GM18519 (cell line): ENCODE measurements at regions not wholly inside any gene's neighbourhood (a gene's known extent, or its start where the extent isn't known, plus 50 kb on each side); places are given as distances from the start of the nearest gene placed in this dataset.
"Not testable (repeated sequence)": the region's sequence is repeated elsewhere in the genome, so short reads cannot be mapped to it uniquely, and the experiment has no call there.

Experiments
- ATAC-seq: cut with Tn5 transposase; IDR thresholded peaks from one replicate; pipeline ENCODE4 v1.9.1; 2021; ENCODE audit warnings: mild to moderate bottlenecking, moderate library complexity; ENCODE audit not compliant: unreplicated experiment, low FRiP score

DNA sequence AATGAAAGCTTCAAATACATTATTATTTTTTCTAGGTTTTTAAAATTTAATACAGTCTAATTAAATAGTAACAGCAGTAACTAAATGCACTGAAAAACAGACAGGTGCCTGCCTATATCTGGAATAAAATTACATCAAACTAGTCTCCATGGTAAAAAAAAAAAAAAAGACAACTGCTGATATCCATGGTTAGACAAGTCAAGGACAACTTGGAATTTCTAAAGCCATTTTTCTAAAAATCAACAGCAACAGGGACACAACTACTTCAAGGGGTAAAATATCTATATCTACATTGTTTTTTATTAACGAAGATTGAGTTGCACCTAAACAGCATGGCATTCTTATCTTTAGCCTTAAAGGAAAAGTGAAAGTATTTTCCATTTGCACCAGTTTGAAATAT is 74.7 kb upstream of the VPREB1 start:
- no peak for ATAC-seq

DNA sequence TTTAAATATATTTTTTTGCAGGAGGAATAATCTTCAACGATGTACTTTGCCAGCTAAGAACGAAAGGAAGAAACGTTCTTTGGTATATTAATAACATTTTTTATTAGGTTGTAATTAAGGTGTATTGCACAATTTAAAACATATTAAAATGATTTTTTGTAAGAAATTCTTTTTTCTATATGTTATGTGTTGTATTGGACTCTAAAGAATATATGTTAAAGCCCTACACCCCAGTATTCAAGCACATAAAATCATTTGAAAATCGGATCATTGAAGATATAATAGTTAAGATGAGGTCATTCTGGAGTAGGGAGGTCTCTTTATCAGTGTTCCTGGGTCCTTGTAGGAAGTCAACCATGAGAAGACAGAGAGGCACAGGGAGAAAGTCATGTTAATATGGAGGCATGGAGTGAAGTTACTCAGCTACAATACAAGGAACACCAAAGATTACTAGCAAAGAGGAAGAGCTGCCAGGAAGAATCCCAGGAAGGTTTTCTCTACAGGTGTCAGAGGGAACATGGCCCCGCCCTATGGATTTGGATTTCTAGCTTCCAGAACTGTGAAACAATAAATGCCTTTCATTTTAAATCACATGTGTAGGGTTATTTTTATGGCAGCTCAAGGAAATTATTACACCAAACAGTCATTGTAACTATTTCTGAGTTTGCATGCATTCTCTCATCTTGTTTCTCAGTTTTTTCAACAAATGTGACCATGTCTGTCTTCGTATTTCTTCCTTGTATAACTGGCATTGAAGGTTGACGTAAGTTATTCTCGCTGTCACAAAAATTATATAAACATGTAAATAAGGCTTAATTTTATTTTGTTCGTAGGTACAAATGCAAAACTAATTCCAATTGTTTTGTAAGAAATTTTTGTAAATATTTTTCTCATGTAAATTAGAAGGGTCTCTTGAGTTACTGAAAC is 75.4 kb upstream of the VPREB1 start:
- ATAC-seq = no peak

DNA sequence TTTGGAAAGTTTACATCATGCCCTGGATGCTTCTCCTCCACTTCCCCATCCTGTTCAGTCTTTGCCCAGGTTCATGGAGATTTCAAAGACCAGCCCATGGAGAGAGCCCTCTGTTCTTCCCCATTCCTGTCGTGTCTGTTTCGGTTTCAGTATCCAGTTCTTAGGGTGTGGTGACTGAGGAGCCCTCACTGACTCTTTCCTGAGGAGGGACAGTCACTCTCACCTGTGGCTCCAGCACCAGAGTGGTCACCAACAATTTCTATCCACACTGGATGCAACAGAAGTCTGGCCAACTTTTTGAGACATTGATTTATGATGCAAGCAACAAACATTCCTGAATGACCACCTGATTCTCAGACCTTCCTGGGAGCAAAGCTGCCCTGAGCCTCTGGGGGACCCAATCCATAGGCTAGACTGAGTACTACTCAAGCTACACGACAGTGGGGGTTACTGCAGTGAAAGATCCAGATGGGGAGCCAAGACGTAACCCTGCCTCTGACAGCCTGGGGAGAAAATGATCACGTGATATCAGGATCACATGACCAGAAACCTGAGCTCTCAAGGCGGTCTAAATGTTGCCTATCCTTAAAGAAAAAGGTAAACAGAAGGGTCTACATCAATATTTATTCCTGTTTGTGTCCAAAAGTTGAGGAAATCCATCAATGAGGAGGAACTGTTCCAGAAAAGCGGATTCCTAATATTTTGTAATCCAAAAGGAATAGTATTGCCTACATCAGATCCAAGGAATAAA is 76.2 kb upstream of the VPREB1 start:
- no peak for ATAC-seq

DNA sequence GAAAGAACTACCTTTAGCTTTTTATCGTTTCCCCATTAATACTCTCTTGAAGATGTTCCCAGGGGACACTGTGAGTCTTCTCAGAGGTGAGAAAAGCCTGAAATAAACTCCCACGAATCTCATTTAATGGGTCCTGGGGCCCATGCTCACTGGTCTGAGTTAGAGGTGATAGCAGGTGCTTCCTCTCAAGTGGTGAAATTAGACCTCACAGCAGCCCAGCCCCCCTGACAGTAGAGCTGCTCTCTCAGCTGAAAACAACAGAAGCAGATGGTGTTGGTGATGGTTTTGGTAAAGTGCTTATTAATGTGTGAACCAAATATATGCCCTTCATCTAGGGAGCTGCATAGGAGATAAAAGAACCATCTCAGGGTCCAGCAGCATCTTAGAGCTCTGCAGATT is 76.8 kb upstream of the VPREB1 start:
- ATAC-seq = no peak

DNA sequence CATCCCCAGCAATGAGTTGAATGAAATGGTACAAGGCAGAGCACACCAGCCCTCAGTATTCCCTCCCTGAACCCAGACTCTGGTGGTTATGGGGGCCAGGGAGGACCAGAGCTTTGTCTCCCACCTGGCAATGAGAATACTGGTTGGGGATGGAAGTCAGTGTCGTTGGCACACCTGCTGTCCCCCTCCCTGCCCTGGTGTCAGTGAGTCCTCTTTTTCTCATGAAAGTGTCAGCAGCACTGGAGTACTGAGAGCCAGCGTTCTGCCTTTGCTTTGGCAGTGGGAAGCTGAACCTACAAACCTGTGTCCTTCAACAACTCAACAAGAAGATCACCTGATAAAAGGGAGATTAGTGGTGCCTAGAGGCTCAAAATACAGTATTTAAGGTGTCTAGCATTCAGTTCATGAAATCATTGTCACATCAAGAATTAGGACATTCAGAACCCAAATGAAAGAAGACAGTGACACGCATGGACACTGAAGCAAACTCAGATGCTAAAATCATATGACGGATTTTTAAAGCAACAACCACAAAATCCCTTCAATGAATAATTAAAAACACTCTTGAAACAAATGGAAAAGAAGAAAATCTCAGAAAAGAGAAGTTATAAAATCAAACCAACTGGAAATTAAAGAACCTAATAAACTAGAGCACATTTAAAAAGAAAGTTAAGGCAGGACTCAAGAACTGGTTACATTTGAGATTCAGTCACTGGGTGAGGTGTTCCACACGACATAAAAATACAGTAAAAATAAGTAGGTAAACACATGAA is 77.5 kb upstream of the VPREB1 start:
- no peak for ATAC-seq

DNA sequence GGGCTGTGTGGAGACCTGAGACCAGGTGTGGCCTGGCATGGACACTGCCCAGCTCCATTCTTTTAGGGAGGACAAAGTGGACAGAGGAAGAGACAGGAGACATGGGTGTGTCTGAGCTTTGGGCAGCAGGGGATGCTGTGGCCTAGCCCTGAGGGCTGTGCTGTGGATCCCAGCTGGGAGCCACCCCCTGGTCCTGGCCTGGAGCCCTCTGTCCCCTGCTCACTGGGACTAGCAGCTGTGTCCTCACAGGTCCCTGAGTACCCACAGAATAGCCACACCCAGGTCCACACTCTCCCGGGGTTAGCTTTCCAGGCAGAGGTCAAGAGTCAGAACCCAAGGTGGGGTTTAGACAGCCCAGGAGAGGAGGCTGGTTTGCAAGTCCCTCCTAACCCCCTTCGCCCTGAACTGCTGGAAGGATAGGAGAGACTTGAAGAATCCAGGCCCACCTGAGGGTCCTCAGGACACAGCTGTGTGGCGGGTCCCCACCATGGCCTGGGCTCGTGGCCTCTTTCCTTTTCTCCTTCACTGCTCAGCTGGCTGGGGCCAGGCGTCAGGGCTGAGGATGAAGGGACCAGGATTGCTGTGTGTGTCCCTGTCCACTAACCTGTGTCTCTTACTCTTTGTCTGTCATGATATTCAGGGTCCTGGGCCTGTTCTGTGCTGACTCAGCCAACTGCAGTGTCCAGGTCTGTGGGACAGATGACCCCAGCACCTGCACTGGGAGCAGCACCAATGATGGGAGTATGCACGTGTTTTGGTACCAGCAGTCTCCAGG is 78.5 kb upstream of the VPREB1 start:
- no peak for ATAC-seq

DNA sequence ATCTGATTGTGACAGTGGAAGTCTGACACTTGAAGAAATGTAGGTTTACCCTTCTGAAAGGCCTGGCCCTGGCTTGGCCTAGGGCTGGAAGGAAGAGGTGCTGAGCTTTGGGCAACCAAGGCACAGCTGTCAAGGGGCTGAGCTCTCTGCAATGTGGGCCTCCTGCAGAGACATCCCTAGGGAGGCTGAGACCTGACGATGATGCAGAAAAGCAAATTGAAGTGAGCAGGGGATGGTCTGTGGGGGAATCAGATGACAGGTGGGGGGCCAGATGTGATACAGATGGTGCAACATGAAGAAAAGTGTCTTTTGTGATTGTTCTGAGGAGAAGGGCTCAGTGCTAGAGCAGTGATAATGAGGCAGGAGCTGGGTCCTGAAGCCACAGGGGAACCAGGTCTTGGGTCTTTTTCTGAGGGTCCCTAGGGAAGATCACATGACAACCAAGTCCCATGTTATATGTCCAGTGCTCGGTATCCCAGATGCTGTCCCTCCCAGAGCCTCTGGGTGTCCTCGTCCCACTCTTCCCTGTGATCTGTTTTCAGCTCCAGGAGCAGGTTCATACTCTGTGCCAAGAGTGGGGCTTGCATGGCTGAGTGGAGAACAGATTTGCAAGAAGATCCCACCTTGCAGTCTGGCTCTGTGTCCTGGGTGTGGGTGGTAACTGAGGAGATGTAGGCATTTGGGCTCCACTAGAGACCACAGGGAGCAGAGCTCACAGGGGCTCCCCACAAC is 79.9 kb upstream of the VPREB1 start:
- no peak for ATAC-seq

DNA sequence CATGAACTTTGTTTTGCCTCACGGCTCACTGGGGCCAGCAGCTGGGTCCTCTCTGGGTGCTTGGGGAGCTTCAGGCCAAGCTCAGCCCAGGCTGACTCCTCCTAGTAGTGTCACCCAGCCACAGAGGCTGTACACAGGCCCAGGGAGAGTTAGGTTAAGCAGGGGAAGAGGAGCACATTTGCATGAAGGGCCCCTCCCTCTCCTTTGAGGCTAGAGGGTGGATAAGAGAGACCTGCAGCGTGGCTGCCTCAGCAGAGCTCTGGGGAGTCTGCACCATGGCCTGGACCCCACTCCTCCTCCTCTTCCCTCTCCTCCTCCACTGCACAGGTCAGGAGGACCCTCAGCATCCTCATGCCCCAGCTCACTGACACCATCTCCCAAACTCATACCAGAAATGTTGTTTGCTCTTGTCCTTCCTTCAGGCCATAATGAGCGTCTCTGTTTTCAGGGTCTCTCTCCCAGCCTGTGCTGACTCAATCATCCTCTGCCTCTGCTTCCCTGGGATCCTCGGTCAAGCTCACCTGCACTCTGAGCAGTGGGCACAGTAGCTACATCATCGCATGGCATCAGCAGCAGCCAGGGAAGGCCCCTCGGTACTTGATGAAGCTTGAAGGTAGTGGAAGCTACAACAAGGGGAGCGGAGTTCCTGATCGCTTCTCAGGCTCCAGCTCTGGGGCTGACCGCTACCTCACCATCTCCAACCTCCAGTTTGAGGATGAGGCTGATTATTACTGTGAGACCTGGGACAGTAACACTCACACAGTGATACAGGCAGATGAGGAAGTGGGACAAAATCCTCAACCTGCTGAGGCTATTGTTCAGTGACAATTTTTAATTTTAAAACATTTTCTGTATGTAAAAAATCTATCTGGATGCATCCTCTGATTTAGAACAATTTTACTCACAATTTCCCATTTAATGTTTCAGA is 82.4 kb upstream of the VPREB1 start:
- peak; percentile 56 for ATAC-seq

DNA sequence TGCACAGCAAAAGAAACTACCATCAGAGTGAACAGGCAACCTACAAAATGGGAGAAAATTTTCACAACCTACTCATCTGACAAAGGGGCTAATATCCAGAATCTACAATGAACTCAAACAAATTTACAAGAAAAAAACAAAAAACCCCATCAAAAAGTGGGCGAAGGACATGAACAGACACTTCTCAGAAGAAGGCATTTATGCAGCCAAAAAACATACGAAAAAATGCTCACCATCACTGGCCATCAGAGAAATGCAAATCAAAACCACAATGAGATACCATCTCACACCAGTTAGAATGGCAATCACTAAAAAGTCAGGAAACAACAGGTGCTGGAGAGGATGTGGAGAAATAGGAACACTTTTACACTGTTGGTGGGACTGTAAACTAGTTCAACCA is 83.8 kb upstream of the VPREB1 start:
- ATAC-seq = not testable (repeated sequence)

DNA sequence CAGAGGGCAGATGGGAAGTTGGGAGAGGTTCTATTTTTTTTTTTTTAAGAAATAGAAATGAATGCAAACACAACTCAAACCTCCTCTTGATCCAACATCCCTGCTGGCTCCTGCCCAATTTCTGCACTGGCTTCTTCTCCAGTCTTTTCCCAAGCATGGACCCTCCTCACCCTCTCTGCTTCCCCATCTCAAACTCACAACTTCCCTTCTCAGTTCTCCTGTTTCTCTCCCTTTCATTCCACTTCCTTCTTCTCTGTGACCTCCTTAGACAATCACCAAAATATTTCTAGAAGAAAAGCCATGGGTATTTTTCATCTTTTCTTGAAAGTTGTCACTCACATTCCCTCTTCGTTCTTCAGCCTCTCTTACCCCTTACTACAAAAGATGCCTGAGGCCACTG is 85.2 kb upstream of the VPREB1 start:
- no peak for ATAC-seq

DNA sequence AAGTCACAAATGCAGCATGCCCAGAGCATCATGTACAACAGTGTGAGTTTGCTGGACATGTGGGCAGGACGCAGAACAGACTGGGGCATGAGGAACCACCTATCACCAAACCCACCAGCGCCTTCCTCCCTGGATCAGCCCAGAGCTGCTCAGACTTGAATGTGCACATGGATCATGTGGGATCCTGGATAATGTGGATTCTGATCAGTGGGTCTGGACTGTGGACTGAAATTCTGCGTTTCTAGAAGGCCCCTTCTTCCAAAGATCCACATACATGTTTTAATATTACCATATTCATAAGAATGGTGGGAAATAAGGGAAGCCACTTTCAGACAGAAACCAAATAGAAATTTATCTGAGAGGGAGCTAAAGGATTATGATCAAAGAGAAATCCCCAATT is 85.6 kb upstream of the VPREB1 start:
- ATAC-seq = no peak

DNA sequence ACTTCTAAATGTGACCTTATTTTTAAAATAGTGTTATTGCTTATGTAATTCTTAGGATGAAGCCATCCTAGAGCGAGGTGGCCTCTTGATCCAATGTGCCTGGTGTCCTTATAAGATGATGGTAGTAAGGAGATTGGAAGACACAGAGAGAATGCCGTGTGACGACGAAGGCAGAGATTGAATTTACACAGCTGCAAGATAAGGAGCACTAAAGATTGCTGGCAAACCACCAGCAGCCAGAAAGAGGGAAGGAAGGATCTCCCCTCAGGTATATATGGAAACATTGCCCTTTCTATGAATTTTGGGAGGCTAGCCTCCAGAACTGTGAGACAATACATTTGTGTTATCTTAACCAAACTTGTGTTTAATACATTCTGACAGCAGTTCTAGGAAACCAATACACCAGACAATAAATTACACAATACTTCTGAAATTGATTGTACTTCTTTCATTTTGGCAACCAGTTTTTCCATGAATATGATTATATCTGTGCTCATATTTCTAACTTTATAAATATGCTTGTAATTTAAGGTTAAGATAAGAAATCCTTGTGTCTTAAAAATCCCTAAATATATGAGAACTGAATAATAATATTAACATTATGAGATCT is 86.3 kb upstream of the VPREB1 start:
- no peak for ATAC-seq

DNA sequence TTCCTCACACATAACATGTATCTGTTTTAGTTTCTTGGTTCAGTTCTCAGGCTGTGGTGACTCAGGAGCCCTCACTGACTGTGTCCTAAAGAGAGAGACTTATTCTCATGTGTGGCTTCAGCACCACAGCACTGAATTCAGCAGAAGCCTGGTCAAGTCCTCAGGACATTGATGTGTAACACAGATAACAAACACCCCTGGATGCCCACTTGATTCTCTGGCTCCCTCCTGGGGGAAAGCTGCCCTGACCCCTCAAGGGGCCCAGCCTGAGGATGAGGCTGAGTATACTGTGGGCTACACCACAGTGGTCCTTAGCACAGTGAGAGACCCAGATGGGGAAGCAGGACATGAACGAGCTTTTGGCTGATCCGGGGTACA is 87.2 kb upstream of the VPREB1 start:
- ATAC-seq = no peak

DNA sequence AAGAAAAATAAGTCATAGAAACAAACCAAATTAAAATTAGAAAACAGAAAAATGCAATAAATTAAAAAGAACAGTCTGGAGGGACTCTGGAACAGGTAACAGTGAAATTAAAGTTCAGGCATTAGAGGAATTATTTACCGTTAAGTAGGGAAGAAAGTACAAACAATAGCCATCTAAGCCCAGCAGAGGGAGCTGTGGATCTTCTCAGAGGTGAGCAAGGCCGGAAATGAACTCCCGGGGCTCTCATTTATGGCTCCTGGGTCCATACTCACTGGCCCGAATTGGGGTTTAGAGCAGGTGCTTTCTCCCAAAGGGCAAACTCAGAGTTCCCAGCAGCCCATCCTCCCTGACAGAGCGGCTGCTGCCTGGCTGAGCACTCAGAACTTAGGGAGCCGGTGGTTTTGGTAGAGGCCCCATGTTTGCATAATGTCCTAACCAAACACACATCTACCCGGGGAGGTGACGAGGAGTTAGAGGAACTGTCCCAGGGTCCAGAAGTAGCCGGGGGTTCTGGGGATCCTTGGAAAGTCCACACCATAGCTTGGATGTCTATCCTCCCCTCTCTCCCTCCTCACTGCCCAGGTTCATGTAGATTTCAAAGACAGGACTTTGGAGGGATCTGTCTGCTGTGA is 87.8 kb upstream of the VPREB1 start:
- ATAC-seq = no peak

DNA sequence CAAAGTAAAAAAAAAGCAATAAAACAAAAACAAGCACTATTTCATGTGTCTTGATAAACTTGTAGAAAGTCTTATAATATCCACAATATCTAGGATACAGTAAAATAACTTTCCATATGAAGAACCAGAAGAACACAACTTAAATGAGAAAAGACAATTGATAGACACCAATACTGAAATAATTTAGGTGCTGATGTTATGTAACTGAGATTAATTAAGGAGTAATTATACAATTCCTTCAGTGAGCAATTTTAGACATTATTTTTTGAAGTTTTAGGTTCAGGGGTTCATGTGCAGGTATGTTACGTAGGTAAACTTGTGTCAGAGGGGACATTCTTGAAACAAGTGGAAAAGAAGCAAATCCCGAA is 88.3 kb upstream of the VPREB1 start:
- no peak for ATAC-seq

DNA sequence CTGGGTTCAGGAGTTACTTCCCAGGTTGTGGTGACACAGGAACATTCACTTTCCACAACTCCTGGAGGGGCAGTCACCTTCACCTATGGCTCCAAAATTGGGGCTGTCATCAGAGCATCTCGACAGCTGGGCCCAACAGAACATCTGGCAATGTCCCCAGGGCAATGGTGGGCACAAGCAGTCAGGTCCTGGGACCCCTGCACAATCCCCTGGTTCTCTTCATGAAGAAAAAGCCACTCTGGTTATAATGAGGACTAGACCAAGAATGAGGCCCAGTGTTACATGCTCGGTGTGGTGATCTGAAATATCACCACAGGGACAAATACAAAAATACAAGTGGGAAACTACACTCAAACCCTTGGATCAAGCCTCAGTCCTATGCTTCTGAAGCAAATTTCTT is 89.0 kb upstream of the VPREB1 start:
- ATAC-seq = no peak

DNA sequence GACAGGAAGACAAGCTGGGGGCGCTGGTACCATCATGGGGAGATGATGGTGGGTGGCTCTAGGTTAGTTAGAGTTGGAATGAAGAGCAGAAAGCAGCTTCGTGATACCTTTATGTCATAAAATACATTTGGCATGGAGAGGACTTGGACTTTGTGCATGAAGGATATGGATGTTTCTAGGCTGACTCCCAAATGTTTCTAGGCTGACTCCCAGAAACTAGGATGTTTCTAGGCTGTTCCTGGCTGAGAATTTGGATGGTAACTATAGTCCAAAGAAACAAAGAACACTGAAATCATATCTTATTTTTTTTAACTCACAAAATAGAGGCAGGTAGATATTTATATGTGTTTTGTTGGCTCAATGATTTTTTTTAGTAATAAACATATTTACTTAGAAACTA is 89.4 kb upstream of the VPREB1 start:
- ATAC-seq = no peak

DNA sequence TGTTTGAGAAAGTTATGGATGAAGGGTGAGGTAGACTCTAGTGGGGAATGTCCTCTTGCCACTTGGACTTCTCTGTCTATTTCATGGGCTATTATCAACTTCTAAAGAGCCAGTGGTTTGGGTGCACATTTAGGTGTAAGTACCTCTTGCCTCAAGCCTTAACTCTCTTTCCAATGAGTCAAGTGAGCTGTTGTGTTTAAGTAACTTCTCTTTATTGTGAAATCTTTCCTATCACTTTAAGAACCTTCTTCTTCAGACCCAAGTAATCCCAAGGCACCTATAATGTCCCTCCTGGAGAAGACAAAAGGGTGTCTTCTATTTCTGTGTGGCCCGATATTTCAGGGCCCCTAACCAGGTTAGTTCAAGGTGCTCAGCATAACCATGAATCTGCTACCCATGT is 90.5 kb upstream of the VPREB1 start:
- ATAC-seq = no peak
